ENCODE measurements at regions not wholly inside any gene's neighbourhood (a gene's known extent, or its start where the extent isn't known, plus 50 kb on each side); places are given as distances from the start of the nearest gene placed in this dataset.

DNA sequence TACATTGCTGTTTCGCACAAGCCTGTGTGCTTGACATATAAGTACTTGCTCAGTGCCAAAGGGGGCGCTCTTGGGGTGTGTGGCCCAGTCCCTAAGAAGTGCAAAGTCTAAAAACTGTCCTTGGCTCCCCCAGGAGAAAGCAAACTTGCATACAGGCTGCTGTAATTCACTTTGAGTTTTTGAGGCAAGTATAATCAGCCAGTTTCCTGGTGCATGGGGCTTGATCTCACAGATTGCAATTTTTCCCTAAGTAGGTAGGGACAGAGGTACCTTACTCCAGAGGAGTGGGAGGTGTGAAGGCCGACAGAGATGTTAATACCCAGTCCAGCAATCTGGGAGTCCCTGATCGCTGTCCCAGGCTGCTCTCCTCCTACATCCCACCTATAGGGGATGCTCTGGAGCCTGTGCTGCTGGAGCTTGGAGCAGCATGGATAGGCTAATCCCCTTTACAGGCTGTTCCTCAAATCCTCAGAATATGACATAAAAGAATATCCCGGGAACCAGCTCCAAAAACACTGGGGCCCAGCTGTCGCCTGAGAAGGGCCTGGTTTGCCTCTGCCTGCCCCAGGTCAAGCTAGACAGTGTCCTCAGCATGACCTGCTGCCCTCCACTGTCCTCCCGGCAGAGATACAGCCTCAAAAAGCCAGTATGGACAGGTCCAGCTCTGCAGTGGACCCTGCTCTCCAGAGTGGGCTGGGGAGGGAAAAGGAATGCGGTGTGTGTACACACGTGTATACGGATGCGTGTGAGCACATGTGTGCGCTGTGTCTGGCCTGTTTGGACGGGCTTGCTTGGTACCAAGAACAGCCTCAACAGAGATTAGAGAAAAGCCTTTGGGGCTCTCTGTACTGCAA is 136.5 kb upstream of the HAAO start:
- Mint-ChIP-seq H3K27me3 (no peaks in the 10 kb centered on the region), H3K4me1 (ENCODE audit: low read depth in 2 of 2) (peaks cover 0 to 4% of the 10 kb centered on the region in 2 donors)

GRCh38 chr2:42928161-42928691 is 135.8 kb upstream of the HAAO start:
- Mint-ChIP-seq H3K9me3 (no peaks in the 10 kb centered on the region), H3K27ac (no peak overlapping the region), H3K36me3 (ENCODE audit: insufficient read depth) (no peaks in the 10 kb centered on the region), H3K27me3 (no peaks in the 10 kb centered on the region), H3K4me1 (ENCODE audit: low read depth in 2 of 2) (no peaks in the 10 kb centered on the region), H3K4me3 (no peak overlapping the region)
- ATAC-seq (replicated peaks) (no peak), DNase-seq (no peak)

More for the DNA sequence above, 136.5 kb upstream of the HAAO start:
- DNase-seq (no peak), ATAC-seq (replicated peaks) (no peak)
- no peaks in the 10 kb centered on the region for H3K36me3 Mint-ChIP-seq (ENCODE audit: insufficient read depth)
- no peak overlapping the region for H3K27ac Mint-ChIP-seq
- no peaks in the 10 kb centered on the region for H3K9me3 Mint-ChIP-seq
- H3K4me3 Mint-ChIP-seq: no peak overlapping the region

- H3K4me1 Mint-ChIP-seq (ENCODE audit: low read depth in 2 of 2): no peaks in the 10 kb centered on the region
- no peak overlapping the region for H3K4me3 Mint-ChIP-seq
Observed at GRCh38 chr2:42927334-42928160, 135.2 kb upstream of the HAAO start.

DNA sequence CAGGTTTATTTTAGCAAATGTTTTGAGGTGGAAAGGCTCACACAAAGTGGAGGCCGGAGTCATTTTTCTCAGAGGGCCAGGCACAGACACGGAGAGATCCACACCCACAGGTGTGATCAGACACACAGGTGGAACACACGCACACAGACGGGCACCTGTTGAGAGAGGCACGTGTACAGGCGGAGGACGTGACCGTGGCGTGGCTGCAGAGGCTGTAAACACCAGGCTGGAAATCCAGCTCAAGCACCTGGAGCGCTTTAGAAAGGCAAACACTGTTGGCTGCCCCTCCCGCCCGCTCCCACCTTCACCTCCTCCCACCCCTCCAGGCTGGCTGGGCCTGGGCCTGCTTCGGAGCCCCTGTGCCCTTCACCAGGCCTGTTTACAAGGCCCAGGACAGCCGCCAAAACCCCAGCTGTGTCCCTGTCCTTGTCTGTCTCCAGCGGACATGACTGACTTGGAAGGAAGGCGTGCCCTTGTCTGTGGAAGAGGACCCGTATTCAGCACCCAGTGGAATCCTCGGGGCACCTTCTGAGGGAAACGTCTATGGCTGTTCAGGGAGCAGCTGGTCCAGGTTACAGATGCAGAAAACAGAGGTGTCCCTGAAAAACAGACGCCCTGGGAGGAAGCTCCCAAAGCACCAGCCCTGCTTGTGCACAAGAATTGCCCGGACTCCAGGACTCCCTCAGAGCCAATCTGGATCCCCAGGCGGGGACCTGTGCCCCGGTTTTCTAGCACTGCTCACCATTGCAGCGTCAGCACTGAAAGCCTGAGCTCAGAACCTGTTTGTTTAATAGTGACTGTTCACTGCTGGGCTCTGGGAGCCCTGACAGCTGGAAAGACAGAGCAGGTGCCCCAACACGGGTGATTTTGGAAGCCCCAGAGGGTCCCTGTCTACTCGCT is 134.3 kb upstream of the HAAO start:
- Mint-ChIP-seq H3K27me3 (peaks cover 0 to 15% of the 10 kb centered on the region in 2 donors), H3K9me3 (no peaks in the 10 kb centered on the region), H3K27ac (no peak overlapping the region)

More at GRCh38 chr2:42927334-42928160, 135.2 kb upstream of the HAAO start:
- no peak for ATAC-seq (replicated peaks)
- Mint-ChIP-seq H3K27me3 (peaks cover 0 to 7% of the 10 kb centered on the region in 2 donors), H3K9me3 (no peaks in the 10 kb centered on the region), H3K27ac (no peak overlapping the region), H3K36me3 (ENCODE audit: insufficient read depth) (no peaks in the 10 kb centered on the region)
- DNase-seq: no peak

GRCh38 chr2:42925742-42926433 is 133.5 kb upstream of the HAAO start:
- H3K4me3 Mint-ChIP-seq: no peak overlapping the region
- H3K36me3 Mint-ChIP-seq (ENCODE audit: insufficient read depth): no peaks in the 10 kb centered on the region
- ATAC-seq (replicated peaks): no peak
- no peak for DNase-seq
- H3K9me3 Mint-ChIP-seq: no peaks in the 10 kb centered on the region
- no peaks in the 10 kb centered on the region for H3K4me1 Mint-ChIP-seq (ENCODE audit: low read depth in 2 of 2)
- H3K27me3 Mint-ChIP-seq: peaks cover 8 to 23% of the 10 kb centered on the region in 2 donors
- H3K27ac Mint-ChIP-seq: no peak overlapping the region

More for the DNA sequence above, 134.3 kb upstream of the HAAO start:
- Mint-ChIP-seq H3K4me3 (no peak overlapping the region), H3K36me3 (ENCODE audit: insufficient read depth) (no peaks in the 10 kb centered on the region), H3K4me1 (ENCODE audit: low read depth in 2 of 2) (no peaks in the 10 kb centered on the region)
- ATAC-seq (replicated peaks) (no peak), DNase-seq (no peak)

DNA sequence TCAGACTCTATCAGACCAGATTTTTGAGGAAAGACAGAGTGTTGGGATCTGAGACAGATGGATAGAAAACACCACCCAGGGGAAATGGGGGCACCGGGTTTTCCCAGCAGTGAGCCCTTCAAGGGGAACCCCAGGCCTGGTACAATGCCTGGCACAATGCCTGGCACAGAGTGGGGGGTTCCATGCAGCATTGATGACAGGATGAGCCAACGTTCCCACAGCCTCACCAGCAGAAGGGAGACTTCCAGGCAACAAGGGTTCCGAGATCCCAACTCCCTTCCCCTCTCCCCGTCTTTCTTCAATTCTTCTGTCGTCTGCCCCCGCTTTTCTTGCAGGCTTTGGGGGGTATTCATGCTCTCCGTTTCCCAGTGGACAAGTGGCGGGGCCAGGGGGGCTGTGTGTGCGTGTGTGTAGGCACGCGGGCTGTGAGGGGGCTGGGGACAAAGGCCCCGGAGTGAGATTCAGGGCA is 132.1 kb upstream of the HAAO start:
- H3K4me3 Mint-ChIP-seq: no peak overlapping the region
- DNase-seq (no peak), ATAC-seq (replicated peaks) (no peak)
- peaks cover 14 to 32% of the 10 kb centered on the region in 2 donors for H3K27me3 Mint-ChIP-seq
- no peak overlapping the region for H3K27ac Mint-ChIP-seq
- no peaks in the 10 kb centered on the region for H3K4me1 Mint-ChIP-seq (ENCODE audit: low read depth in 2 of 2)
- H3K9me3 Mint-ChIP-seq: no peaks in the 10 kb centered on the region
- H3K36me3 Mint-ChIP-seq (ENCODE audit: insufficient read depth): no peaks in the 10 kb centered on the region

- H3K4me3 Mint-ChIP-seq: no peak overlapping the region
- peaks cover 14 to 32% of the 10 kb centered on the region in 2 donors for H3K27me3 Mint-ChIP-seq
- H3K9me3 Mint-ChIP-seq: no peaks in the 10 kb centered on the region
- no peaks in the 10 kb centered on the region for H3K4me1 Mint-ChIP-seq (ENCODE audit: low read depth in 2 of 2)
- no peak overlapping the region for H3K27ac Mint-ChIP-seq
- no peaks in the 10 kb centered on the region for H3K36me3 Mint-ChIP-seq (ENCODE audit: insufficient read depth)
- DNase-seq (no peak), ATAC-seq (replicated peaks) (no peak)
Observed at GRCh38 chr2:42923580-42924417, 131.4 kb upstream of the HAAO start.

- Mint-ChIP-seq H3K4me3 (no peak overlapping the region), H3K4me1 (ENCODE audit: low read depth in 2 of 2) (no peaks in the 10 kb centered on the region), H3K36me3 (ENCODE audit: insufficient read depth) (no peaks in the 10 kb centered on the region), H3K27me3 (peaks cover 17 to 32% of the 10 kb centered on the region in 2 donors), H3K27ac (no peak overlapping the region), H3K9me3 (no peaks in the 10 kb centered on the region)
- ATAC-seq (replicated peaks) (no peak), DNase-seq (no peak)
Observed at GRCh38 chr2:42922790-42923579, 130.6 kb upstream of the HAAO start.

DNA sequence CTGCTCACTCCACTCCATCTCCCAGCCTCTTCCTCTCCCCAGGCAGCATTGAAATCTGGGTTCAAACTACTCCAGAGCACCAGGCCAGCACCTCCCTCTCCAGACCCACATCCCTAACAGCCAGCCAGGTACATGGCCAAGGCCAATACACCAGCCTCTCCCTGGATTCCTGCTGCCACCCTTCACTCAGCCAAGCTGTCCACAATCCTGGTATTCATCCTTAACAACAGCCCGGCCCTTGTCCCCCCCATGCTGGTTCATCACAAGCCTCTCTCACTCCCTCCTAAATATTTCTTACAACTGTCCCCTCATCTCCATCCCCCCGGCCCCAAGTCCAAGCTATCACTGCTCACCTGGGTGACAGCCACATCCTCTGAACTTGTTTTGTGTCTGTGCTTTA is 129.9 kb upstream of the HAAO start:
- ATAC-seq (replicated peaks): no peak
- H3K9me3 Mint-ChIP-seq: no peaks in the 10 kb centered on the region
- no peak overlapping the region for H3K4me3 Mint-ChIP-seq
- H3K4me1 Mint-ChIP-seq (ENCODE audit: low read depth in 2 of 2): peaks cover 0 to 3% of the 10 kb centered on the region in 2 donors
- DNase-seq: no peak
- peaks cover 22 to 38% of the 10 kb centered on the region in 2 donors for H3K27me3 Mint-ChIP-seq
- no peaks in the 10 kb centered on the region for H3K36me3 Mint-ChIP-seq (ENCODE audit: insufficient read depth)
- no peak overlapping the region for H3K27ac Mint-ChIP-seq

- Mint-ChIP-seq H3K9me3 (no peaks in the 10 kb centered on the region), H3K27ac (no peak overlapping the region), H3K36me3 (ENCODE audit: insufficient read depth) (no peaks in the 10 kb centered on the region), H3K4me1 (ENCODE audit: low read depth in 2 of 2) (peaks cover 0 to 6% of the 10 kb centered on the region in 2 donors), H3K4me3 (no peak overlapping the region), H3K27me3 (peaks cover 28 to 43% of the 10 kb centered on the region in 2 donors)
- ATAC-seq (replicated peaks): no peak
- DNase-seq: no peak
Observed at GRCh38 chr2:42921721-42922120, 129.3 kb upstream of the HAAO start.

DNA sequence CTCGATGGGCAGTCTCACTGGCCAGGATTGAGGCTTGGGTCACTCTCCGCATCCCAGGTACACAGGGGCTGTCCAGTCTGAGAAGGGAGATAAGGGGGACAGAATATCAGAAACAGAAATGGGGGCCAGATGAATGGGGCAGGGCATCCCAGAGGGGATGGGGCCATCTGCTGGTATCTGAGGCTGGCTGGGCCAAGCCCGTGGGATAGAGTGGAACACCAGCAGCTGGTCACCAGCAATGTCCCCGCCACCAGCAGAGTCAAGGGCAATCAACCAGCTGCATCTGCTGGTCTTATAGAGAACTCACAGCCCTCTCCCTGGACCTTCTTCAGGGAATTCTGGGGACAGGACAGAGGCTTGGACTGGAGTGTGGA is 128.8 kb upstream of the HAAO start:
- no peak for ATAC-seq (replicated peaks)
- H3K27me3 Mint-ChIP-seq: peaks cover 30 to 48% of the 10 kb centered on the region in 2 donors
- H3K4me3 Mint-ChIP-seq: no peak overlapping the region
- DNase-seq: no peak
- H3K9me3 Mint-ChIP-seq: no peaks in the 10 kb centered on the region
- no peak overlapping the region for H3K27ac Mint-ChIP-seq
- H3K36me3 Mint-ChIP-seq (ENCODE audit: insufficient read depth): no peaks in the 10 kb centered on the region
- H3K4me1 Mint-ChIP-seq (ENCODE audit: low read depth in 2 of 2): peaks cover 0 to 6% of the 10 kb centered on the region in 2 donors

Measured in effector memory CD8-positive, alpha-beta T cell (primary cell).